ENCODE measurements at regions not wholly inside any gene's neighbourhood (a gene's known extent, or its start where the extent isn't known, plus 50 kb on each side); places are given as distances from the start of the nearest gene placed in this dataset.

GRCh38 chr5:6910950-6911349, 197.7 kb downstream of the TENT4A start:
- H3K79me2 ChIP-seq (ENCODE audit: insufficient read depth, low read length), result no peaks in the 10 kb centered on the region
- H3K27me3 ChIP-seq (ENCODE audit: control insufficient read depth in 2 of 2, insufficient read depth in 2 of 2, low read length in 2 of 2), result no peaks in the 10 kb centered on the region
- no peak overlapping the region for H3K9ac ChIP-seq (ENCODE audit: insufficient read depth, low read length, poor library complexity, severe bottlenecking)
- Mint-ChIP-seq H3K36me3 (no peaks in the 10 kb centered on the region), H3K9me3 (peaks cover 2 to 24% (median 4%) of the 10 kb centered on the region in 7 donors), H3K4me1 (no peaks in the 10 kb centered on the region), H3K27me3 (ENCODE audit: low read depth in 3 of 3) (peaks cover 0 to 2% (median 1%) of the 10 kb centered on the region in 3 donors), H3K27ac (no peak overlapping the region), H3K4me3 (no peak overlapping the region)
- no peak for TF ChIP-seq CTCF (IDR thresholded peaks at IDR 0.05)
- H3K27ac ChIP-seq (ENCODE audit: low read depth in 1 of 2, low read length in 2 of 2), result no peak overlapping the region
- H3K36me3 ChIP-seq (replicated peaks in 1 of 2; ENCODE audit: control insufficient read depth in 1 of 2, insufficient read depth in 2 of 2, low read length in 2 of 2), result no peaks in the 10 kb centered on the region
- no peak overlapping the region for H2AFZ ChIP-seq (ENCODE audit: insufficient read depth, low read depth, low read length, poor library complexity, severe bottlenecking)
- H3K4me2 ChIP-seq (replicated peaks; ENCODE audit: extremely low read depth, low read length, poor library complexity, severe bottlenecking), result no peak overlapping the region
- H3K4me1 ChIP-seq (ENCODE audit: control insufficient read depth in 1 of 2, insufficient read depth in 2 of 2, low read length in 2 of 2), result no peaks in the 10 kb centered on the region
- 100% methylated on average over 2 of the region's 3 CpGs for WGBS (ENCODE audit: insufficient coverage)
- no peak for DNase-seq
- no peaks in the 10 kb centered on the region for H4K20me1 ChIP-seq (ENCODE audit: insufficient read depth, low read length)
- intact Hi-C loops (cut with micrococcal nuclease), result no loop called here
- H3K4me3 ChIP-seq (replicated peaks in 1 of 3; ENCODE audit: low read depth in 2 of 3, low read length in 3 of 3), result no peak overlapping the region
- peaks cover 0 to 2% of the 10 kb centered on the region in 2 donors for H3K9me3 ChIP-seq (replicated peaks in 1 of 2; ENCODE audit: control insufficient read depth in 1 of 2, insufficient read depth in 1 of 2, low read length in 2 of 2)

GRCh38 chr5:6914347-6914746, 201.1 kb downstream of the TENT4A start:
- Mint-ChIP-seq H3K27me3 (ENCODE audit: low read depth in 3 of 3) (peaks cover 0 to 2% (median 1%) of the 10 kb centered on the region in 3 donors), H3K9me3 (peaks cover 0 to 14% (median 3%) of the 10 kb centered on the region in 7 donors), H3K36me3 (no peaks in the 10 kb centered on the region), H3K4me1 (no peaks in the 10 kb centered on the region), H3K4me3 (no peak overlapping the region), H3K27ac (no peak overlapping the region)
- no peaks in the 10 kb centered on the region for H4K20me1 ChIP-seq (ENCODE audit: insufficient read depth, low read length)
- DNase-seq, result no peak
- TF ChIP-seq CTCF (IDR thresholded peaks at IDR 0.05), result no peak
- H3K27me3 ChIP-seq (ENCODE audit: control insufficient read depth in 2 of 2, insufficient read depth in 2 of 2, low read length in 2 of 2), result no peaks in the 10 kb centered on the region
- H3K4me1 ChIP-seq (ENCODE audit: control insufficient read depth in 1 of 2, insufficient read depth in 2 of 2, low read length in 2 of 2), result no peaks in the 10 kb centered on the region
- no peak overlapping the region for H3K4me3 ChIP-seq (replicated peaks in 1 of 3; ENCODE audit: low read depth in 2 of 3, low read length in 3 of 3)
- intact Hi-C loops (cut with micrococcal nuclease), result no loop called here
- WGBS (ENCODE audit: insufficient coverage), result 87% methylated on average over 2 of the region's 2 CpGs
- no peaks in the 10 kb centered on the region for H3K79me2 ChIP-seq (ENCODE audit: insufficient read depth, low read length)
- no peaks in the 10 kb centered on the region for H3K36me3 ChIP-seq (replicated peaks in 1 of 2; ENCODE audit: control insufficient read depth in 1 of 2, insufficient read depth in 2 of 2, low read length in 2 of 2)
- no peak overlapping the region for H3K9ac ChIP-seq (ENCODE audit: insufficient read depth, low read length, poor library complexity, severe bottlenecking)
- no peak overlapping the region for H2AFZ ChIP-seq (ENCODE audit: insufficient read depth, low read depth, low read length, poor library complexity, severe bottlenecking)
- no peak overlapping the region for H3K27ac ChIP-seq (ENCODE audit: low read depth in 1 of 2, low read length in 2 of 2)
- no peak overlapping the region for H3K4me2 ChIP-seq (replicated peaks; ENCODE audit: extremely low read depth, low read length, poor library complexity, severe bottlenecking)
- no peaks in the 10 kb centered on the region for H3K9me3 ChIP-seq (replicated peaks in 1 of 2; ENCODE audit: control insufficient read depth in 1 of 2, insufficient read depth in 1 of 2, low read length in 2 of 2)
